Superior temporal gyrus (tissue), 1 donor: ENCODE measurements at regions not wholly inside any gene's neighbourhood (a gene's known extent, or its start where the extent isn't known, plus 50 kb on each side); places are given as distances from the start of the nearest gene placed in this dataset.

Source experiments
- DNase-seq: peaks from one replicate; pipeline ENCODE4 v3.0.0-alpha.2; 2016; ENCODE audit errors: extremely low spot score

DNA sequence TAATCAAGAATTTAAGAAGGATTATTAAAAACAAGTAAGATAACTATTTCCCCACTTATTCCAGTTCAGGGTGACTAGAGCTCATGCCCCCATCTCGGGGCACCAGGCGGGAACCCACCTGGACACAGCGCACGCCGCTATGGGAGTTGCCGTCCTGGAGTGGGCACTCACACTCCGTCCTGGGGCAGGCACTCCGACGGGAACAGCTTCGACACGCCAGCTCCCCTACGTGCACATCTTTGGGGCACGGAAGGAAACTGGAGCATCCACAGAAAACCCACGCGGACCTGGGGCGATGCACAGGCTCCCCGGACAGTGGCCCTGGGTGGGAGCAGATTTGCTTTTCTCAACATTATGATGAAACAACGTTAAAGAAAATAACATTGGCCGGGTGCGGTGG is 52.0 kb upstream of the GATA5 start:
- DNase-seq: no peak

DNA sequence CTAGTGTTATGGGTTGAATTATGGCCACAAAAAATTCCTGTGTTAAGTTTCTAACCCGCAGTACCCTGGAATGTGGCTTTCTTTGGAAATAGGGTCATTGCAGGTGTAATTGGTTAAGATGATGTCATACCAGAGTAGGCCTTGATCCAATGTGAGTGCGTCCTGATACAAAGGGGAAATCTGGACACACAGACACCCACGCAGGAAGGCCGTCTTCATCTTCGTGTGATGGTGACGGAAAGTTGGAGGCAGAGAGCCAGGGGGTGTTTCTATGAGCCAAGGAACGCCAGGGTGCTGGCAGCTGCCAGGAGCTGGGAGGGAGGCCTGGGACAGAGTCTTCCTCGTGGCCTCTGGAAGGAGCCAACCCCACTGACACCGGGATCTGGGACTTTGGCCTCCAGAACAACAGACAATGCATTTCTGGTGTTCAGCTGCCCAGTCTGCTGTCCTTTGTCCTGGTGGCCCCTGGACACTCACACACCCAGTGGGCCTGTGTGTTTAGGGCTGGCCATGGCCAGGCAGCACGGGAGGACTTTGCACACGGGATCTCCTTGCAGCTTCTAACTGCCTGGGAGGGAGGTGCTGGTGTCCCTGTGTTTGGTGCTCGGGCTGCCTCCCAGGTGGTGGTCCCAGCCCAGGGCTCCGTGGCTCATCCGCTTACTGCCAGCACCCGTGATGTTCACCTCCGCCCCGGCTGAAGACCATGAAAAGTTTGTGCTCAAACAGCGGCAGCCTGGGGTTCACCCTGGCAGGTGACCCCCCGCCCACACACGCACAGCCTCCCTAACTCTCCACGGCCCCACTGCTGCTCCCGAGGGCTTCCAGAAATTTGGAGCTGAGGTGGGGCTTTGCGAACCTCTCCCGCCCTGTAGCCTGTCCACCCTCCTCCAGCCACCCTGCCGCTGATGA is 53.4 kb upstream of the GATA5 start:
- DNase-seq: no peak

DNA sequence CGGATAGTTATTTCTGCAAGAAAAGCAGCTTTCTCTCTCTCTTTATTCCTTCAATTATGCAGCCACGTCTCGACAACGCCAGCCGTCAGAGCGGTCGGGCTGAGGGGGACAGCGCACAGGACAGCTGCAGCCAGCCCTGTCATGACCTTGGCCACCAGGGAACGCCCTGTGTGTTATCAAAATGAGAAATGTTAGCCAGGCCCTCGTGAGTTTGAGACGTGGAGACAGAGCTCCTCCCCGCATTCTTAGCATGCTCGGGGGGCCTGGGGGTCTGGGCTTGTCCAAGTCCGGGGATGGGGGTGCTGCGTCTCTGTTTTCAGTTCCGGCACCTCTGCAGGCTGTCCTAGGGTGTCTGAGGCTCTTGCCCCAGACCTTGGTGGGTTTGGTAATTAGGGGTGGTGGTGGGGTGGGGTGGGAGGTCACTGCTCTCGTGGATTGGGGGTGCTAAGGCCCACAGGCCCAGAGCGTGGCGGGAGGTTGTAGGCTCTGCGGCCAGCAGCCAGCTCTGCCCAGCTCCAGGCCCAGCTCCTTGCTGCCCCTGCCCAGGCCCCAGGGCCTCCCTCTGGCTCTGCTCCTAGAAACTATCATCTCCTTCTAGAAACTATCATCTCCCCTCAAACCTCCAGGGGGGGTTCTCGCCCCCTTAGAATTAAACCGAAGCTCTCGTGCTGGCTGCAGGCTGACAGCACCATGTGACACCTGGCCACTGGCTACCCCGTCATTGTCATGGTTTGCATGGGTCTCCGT is 54.3 kb upstream of the GATA5 start:
- no peak for DNase-seq

DNA sequence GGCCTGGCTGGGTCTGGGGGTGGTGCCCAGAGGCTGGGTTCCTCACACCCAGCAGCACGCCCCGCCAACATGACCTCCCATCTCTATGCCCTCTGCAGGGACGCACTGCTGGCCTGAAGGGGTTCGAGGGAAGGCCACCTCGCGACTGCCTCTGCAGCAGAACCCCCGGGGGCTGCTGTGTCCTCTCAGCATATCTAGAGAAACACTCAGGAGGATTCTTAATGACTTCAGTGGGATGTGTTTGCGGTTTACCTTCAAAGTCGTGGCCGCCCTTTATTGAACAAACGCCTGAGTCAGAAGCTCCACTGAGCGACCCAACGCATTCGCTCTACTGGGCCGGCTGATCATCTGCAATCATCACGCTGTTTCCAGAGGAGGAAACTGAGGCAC is 54.8 kb upstream of the GATA5 start:
- DNase-seq: no peak

DNA sequence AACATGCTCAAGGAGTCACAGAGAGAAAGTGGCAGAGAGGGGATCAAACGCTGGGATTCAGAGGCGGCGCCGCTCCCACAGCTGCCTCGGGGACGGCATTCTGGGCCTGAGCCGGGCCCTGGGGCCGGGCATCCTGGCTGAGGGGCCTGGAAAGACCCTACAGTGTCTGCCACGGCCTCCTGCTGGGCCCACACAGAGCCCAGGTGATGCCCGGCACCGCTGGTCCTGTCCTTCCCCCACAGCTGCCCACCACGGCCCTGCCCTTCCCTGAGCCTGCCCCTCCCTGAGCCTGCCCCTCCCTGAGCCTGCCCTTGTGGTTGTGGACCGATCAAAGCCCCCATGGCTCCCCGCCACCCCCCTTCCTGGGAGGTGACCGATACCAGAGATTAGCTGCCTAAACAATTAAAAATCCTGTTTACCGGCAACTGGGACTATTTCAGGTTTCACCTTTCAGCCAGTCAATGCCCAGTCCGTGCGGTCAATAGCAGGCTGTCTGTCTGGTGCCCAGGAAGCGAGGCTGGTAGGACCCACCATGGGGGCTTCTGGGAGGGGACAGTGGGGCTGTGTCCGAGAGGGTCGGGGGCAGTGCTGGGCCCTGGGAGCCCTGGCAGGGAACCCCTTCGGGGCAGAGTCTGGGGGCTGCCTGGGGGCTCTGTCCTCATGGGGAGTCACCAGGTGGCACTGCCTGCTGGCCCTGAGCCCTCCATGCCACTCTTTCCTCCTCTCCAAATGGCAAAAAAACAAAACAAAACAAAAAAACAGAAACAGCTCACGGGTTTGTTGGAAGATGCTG is 55.4 kb upstream of the GATA5 start:
- DNase-seq: no peak

DNA sequence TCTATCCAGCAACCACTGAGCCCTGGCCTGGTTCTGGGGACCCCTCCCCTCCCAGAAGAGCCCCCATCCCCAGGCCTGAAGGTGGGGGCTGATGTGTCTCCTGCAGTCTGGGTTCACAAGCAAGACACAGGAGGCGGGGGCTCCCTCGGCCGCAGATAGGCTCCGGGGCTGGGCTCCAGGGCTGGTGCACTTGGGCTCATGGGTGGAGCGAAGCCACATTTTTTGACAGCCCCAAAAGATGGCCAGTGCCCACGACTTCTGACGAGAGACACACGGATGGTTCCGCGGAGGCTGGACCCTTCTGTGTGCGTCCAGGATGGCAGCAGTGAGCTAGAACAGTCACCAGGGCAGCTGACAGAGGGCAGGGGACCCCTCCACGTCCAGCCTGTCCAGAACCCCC is 57.1 kb upstream of the GATA5 start:
- DNase-seq: no peak

DNA sequence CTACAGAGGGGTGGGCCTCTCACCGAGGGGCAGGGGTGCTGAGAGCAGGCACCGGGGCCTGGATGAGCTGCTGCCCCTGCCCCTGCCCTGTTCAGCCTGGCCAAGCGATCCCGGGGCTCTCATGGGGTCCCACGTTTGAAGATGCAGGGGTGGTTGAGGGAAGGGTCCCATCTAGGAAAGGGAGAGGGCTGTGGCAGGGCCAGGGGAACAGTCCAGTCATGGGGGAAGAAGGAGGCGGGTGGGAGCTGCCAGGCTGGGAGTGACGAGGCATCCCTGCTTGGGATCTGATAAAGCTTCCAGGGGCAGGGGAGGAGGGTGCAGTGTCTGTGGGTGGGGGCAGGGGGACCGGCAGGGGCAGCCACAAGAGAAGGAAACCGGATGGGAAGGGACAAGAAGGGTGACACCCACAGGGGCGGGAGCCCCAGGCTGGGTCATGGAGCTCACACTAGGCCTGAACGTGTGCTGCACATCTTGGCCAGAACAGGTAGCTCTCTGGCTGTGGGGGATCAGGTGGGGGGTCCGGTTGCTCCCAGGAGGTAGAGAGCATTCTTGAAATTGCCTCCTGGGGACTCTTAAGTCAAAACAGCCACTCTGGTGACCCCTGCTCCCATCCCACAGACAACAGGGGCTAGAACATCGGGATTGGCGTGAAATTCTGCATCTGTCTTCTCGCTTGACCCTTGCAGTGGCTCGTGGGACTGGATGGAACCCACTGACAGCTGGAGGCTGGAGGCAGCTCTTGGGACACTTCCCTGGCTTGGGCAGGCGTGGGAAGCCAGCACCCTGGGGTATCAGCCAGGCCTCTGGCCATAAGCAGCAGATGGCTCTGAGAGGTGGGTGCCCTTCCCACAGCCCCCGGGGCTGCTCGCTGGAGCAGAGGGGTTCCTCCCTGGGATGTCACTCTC is 58.0 kb upstream of the GATA5 start:
- DNase-seq: no peak

DNA sequence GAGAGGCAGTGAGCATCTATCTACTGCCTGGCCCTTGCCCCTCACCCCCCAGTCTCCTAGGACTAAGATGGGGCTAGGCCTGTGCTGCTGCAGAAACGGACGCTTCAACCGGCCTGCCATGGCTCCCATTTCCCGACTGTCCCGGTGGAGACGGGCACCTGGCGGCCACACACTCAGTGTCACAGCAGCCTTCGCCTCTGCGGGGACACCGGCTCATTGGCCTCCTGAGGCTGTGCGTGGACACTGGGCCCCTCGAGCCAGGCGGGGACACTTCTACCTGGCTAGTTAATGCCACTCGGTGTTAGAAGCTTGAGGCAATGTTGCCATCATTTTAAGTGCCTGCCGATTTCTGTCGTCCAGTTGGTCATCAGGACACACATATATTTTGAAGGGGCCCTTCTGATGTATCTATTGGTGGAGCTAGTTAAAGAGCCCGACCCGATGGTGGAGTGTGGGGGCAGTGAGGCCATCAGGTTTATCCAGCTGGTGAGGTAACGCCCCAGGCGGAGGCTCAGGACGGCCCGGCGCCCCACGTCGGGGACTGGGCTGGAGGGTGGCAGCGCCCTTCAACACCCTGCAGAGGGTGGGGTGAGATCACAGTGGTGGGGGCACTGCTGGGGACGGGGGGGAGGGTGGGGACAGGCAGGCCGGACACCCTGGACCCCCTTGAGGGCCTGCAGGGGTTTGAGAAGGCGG is 58.9 kb upstream of the GATA5 start:
- DNase-seq: no peak

DNA sequence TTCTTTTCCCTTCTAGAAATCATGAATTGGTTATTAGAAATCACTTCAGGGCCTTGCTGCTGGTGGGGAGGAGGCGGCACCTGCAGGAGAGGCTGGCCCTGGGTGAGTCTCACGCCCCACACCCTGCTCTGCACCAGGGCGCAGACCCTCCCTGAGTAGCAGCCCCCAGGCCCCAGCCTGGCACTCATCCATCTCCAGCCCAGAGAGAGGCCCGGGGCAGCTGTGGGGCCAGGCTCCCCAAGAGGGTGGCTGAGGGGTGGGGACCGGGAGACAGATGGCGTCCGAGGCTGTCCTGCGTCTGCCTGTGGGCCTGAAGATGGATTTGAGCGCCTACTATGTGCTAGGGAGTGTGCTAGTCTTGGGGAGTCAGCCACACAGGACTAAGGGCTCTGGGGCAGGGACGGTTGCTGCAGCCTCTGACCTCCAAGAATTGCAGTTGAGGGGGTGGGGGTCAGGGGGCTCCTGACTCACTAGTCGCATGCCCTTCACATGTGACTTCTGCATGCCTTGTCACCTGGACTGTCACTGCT is 59.6 kb upstream of the GATA5 start:
- no peak for DNase-seq

DNA sequence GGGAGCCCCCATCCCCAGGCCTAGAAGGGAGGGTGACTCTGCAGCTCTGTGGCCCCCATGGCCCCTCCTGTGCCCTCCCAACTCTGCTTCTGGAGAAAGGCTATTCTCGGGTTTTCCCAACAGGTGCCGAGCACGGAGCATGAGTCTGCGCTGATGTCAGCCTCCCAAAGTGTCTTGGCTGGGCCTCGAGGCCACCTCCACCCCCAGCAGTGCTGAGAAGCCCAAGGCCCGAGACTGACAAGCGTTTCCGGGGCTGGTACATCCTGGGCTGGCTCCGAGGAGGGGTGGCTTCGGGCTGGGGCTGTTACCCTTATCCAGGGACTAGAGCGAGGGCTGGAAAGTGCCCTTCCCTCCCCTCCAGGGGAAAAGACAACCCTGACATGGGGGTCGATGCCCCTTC is 60.2 kb upstream of the GATA5 start:
- DNase-seq: no peak

DNA sequence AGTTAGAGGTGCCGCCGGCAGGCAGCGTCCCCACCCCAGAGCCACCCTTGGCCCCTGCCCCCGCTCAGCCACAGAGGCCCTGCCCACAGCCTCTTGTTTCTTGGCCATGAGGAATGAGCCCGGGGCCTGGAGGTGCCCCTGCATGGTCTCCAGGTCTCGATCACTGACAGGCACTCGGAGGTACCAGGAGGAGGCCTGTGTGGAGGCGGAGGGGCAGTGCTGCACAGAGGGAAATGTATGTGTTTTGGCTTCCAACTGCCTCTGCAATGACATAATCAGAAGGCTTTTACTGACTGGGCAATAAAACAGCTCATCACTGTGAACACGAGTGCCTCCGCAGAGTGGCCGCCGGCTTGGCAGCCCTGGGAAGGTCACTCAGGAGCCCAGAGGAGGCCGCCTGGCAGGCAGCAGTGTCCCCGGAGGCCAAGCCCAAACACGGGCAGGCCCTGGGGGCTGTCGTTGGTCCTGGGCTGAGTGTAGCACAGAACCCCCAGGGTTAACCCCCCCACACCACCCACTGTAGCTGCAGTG is 61.1 kb upstream of the GATA5 start:
- no peak for DNase-seq

DNA sequence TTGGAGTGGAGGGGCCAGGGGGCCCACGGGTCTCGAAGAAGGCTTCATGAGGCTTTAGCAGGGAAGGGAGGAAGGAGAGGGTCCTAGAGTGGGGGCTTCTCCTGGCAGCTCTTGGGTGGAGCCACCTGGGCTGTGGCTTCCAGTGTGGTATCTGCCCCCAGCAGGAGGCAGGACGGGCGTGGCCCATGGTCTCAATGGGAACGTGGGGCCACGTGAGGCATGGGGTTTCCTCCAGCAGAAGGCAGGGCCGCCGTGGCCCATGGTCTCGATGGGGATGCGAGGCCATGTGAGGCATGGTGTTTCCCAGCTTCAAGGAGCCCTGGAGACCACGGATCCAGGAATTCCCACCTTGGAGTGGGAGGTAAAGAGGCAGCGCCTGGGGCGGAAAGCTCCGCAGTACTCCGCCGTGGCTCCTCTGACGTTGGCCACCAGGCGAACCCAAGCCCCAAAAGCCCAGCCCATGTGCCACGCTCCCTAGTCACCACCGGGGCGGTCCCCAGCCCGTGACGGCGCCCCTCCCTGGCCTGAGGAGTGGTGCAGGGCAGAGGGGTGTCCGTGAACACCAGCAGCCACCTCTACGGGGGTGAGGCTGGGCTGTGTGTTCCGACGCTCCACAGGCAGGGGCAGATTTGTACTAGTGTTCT is 62.0 kb upstream of the GATA5 start:
- no peak for DNase-seq

DNA sequence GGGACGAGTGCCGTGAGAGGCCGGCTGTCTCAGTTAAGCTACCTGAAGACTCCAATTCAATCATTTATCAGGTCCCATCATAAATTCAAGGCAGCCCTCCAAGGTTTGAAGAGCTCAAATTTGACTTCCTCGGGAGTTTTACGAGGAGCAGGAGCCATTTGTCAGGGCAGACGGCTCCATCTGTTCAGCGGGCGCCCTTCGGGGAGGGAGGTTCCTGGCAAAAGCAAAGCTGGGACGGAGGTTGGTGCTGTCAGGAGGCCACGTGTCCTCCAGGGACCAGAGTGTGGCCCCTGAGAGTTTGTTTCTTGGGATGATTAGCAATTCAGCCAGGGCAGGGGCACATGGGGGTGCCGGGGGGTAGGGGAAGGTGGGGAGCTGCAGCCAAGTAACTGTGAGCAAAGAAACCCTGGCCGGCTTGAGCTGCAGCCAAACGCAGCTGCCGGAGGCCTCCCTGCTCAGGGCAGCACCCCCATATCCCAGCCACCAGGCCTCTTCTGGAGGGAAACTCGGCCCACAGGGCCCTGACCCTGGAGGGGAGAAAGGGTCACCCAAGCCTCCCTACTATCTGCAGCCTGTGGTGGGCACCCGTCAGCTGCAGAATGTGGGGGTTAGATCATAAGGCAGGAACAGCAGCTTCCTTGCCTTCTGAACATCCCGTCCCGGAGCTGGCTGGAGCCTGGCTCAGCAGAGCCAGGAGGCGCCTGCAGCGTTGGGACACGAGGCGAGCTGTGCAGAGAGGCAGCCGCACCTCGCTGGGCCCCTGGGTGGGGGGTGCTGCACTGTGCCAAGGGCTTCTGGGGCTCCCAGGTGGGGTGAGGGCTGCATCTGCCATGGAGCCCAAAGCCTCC is 63.6 kb upstream of the GATA5 start:
- no peak for DNase-seq

DNA sequence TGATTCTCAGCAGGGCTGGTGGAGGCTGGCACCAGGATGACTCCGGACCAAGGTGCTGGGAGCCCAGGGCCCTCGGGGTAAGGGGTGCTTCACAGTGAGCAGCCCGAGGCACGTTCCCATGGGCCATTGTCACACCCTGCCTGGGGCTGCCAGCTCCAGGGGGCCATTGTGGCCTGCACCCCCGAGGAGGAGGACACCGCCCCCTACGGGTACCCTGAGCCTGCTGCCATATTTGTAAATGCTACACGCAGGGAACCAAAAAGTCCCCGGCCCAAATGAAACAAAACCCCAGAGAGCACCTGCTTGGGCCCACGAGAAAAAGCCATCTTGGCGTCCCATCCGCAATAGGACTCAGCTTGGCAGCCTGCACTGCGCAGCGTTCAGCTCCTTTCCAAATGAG is 64.7 kb upstream of the GATA5 start:
- DNase-seq: no peak

DNA sequence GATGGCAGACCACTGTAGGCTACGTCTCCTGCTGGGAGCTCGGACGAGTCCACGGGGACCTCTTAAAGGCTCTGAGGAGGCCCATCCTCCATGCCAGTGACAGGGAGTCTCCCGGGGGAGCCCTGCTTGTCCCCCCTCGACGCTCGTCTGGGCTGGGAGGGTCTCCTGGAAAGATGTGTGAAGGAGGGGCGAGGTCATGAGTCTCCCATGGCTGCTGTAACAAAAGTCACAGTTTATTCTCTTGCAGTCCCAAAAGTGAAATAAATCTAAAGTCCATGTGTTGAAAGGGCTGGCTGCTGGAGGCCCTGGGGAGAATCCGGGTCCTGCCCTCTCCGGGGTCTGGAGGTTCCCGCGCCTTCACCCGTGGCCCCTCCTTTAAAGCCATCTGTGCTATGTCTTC is 67.1 kb upstream of the GATA5 start:
- no peak for DNase-seq

DNA sequence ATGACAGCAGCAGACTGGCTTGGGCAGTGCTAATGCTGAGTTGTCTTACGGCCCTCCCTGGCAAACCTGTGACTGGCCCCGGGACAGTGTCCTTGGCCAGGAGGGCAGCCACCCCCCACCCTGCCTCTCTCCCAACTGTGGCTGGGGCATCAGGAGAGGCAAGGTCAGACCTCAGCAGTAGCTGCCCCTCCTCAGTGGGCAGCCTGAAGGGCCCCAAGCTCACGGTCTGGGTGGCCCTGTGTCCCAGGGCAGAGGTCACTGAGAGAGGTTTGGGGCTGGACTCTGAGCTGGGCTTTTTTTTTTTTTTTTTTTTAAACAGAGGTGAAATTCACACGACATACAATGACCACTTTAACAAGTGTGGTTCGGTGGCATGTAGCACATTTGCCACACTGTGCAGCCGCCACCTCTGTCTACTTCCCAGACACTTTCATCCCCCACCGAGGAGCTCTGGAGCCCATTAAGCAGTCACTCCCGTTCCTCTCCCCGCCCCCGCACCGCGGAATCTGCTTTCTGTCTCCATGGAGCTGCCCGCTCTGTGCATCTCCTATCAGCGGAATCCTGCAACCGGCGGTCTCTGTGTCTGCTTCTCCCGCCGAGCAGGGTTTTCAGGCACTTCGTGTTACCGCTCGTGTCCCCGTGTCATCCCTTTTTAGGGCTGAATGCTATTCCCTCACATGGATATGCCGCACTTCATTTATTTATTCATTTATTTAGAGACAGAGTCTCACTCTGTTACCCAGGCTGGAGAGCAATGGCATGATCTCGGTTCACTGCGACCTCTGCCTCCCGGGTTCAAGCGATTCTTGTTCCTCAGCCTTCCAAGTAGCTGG is 67.9 kb upstream of the GATA5 start:
- DNase-seq: no peak

DNA sequence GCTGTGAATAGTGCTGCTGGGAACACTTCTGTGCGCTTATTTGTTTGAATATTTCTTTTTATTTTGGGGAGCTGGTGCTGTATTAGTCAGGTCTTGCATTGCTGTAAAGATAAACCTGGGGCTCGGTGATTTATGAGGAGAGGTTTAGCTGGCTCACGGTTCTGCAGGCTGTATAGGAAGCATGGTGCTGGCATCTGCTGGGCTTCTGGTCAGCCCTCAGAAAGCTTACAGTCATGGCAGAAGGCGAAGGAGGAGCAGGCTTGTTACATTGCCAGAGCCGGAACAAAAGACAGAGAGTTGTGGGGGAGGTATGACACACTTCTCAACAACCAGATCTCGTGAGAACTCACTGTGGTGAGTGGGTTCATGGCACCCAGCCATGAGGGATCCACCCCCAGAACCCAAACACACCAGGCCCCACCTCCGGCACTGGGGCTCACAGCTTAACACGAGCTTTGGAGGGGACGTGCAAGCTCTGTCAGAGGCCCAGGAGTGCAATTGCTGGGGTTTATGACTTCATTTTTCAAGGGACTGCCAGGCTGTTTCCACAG is 68.8 kb upstream of the GATA5 start:
- DNase-seq: no peak

DNA sequence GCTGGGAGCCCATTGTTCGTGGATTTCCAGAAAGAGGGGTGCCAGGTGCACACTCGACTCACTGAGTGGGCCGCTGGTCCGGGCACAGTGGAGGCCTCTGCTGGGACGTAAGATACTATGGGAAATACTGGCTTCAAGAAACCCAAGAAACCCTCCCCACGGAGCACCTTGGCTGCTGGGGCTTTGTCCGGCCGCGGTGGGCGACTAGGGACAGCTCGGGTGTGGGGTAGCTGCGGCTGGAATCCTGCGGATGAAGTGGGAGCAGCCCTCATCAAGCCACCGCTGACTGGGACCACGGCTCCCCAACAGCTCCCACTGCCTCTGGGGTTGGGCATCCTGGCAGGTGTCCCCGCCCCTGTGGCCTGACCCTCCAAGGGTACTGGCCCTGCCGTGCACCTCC is 69.5 kb upstream of the GATA5 start:
- no peak for DNase-seq
